ENCODE measurements at regions not wholly inside any gene's neighbourhood (a gene's known extent, or its start where the extent isn't known, plus 50 kb on each side); places are given as distances from the start of the nearest gene placed in this dataset.

DNA sequence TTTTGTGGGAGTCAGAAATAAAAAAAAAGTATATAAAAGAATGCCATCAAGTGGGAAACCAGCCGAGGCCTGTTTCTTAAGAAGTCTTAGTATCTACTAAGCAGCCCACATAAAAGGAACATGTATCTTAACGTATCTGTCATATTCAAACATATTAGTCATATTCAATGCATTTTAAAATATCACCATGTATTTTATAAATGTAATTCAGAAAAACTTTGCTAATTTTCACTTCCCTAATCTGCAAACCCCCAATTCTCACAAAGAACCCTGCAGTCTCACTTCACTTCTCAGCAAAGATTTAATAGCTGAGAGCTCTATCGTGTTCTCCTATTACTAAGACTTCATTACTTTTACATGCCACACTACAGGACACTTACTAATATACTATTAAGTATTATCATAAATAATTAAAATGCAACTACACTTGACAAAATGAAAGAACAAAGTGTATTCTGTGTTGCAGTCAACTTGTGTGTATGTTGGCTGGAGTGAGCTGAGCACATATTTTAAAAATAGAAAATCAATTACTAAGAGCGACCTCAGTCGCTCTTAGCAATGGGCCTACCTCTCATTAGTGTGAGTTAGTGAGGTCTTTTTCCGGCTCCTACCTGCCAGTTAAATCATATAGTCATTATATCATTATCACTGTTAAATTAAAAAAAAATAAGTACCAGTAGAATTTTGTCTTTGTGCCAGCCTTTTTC, 484.3 kb downstream of the LMO4 start:
- no peak for DNase-seq (ENCODE audit: low read depth)

DNA sequence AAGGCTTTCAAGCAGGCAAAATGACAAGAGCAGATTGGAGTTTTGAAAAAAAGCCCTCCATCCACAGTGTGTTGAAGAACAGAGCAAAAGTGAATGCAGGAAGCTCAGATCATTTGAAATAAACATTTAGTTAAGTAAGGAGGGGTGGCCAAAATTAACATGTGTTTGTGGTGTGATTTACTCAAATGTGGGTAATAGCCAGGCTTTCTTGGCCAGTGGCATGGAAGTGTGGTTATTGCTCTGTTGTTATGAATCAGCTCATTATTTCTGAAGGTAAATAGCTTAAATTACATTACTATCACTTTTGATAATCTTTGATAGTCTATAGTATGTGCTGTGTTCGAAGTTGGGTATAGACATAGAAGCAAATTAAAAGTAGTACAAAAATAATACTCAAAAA, 485.9 kb downstream of the LMO4 start:
- no peak for DNase-seq (ENCODE audit: low read depth)

- no peak for DNase-seq (ENCODE audit: low read depth)
These were observed 488.0 kb downstream of the LMO4 start for GRCh38 chr1:87816646-87817045.

DNA sequence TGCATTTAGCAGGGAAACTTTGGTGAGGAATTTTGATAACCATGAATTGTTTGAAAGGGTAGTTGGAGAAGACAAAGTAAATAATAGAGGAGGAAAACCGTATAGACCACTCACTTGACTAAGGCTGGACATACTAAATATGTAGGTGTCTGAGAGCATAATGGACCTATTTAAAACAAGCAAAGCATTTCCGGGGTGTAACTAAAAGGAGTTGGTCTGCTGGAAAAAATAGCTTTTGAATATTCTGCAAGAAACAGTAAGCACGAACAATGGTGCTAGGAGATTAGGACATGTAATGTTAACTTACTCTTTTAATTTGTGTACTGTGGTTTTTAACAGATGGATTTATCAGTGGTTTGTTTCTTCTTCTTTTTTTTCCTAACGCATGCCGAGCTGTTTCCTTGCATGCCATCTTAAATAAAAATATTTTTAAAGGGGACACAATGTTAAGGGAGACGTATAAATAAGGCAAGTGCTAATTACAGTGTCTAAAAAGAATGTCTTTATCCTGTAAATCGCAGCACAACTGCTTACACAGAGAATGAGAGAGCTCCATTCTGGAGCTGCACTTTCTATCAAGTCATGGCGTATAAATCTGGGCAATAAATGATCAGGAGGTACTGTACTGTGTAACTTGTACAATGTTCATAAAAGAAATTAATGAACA, 492.1 kb downstream of the LMO4 start:
- no peak for DNase-seq (ENCODE audit: low read depth)

GRCh38 chr1:87821335-87821697, 492.6 kb downstream of the LMO4 start:
- no peak for DNase-seq (ENCODE audit: low read depth)

DNA sequence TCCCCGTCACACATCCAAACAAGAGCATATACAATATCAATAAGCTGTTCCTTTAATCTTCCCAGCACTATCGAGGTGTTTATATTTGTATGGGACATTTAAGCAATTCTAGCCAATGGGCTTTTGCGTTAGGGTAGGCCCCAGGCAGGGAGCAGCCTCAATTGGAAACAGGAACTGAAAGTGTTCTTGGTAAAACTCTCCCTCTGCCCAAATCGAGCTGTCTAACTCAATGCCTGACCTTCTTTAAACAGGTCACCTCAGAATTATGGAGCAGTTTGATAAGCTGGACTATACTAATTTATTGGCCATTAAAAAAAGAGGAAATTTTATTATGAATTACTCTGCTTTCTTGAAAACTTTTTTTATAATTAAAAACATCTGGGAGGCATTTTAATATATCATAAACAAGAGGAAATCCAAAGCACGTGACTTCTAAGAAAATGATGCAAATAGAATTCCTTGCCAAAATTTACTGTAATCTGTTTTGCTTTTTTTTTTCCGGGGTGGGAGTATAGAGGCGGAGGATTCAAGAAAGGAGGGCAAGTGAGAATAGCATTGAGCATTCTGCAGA, 498.1 kb downstream of the LMO4 start:
- DNase-seq (ENCODE audit: low read depth): peak; percentile 42

GRCh38 chr1:87829360-87829759, 500.7 kb downstream of the LMO4 start:
- DNase-seq (ENCODE audit: low read depth): no peak

DNA sequence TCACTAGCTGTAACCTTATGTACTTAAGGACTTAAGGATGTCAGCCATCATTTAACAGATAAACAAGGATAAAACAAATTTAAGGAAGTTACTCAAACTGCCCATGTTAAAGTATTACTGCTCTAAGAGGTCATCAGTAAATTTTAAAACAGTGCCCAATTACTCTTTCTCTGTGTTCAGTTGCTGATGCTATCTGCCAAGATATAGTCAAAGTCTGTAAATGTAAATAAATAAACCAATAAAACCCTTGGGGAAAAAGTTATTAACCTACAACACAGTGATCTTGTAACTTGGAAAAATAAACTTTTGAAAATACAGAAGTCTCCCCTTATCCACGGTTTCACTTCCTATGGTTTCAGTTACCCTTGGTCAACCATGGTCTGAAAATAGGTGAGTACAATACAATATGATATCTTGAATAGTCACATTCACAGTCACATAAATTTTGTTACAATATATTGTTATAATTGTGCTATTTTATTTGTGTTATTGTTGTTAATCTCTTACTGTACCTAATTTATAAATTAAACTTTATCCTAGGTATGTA, 501.8 kb downstream of the LMO4 start:
- DNase-seq (ENCODE audit: low read depth): no peak

DNA sequence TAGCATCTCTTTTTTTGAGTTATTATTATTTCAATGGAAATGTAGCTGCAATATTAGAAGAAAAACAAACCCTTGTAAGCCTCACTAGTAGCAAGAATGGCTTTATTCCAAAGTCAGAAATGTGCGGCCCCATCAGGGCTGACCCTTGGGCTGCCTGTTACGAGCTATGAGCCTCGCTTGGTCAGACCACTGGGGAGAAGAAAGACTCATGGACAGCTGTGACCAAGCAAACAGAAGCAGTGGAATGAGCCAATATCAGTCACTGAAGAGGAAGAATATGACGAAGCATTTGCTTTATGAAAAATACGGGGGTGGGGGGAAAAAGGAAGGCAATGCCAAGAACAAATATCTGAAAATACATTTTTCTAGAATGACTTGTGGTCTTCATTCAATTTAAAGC, 504.5 kb downstream of the LMO4 start:
- DNase-seq (ENCODE audit: low read depth): no peak

DNA sequence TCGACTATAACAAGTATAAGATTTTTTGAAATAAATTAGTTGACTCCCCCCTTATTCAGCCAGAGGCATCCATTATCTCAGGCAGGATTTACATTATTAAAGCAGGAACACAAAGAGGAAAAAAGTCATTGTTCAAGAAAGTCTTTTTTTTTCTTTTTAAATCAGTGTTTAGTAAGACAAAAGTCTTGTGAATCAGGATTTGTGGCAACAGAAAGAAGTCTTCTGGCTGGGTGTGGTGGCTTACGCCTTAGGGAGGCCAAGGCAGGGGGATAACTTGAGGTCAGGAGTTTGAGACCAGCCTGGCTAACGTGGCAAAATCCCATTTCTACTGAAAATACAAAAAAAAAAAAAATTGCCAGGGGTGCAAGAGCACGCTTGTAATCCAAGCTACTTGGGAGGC, 505.5 kb downstream of the LMO4 start:
- DNase-seq (ENCODE audit: low read depth): no peak

- DNase-seq (ENCODE audit: low read depth): peak; percentile 8
These were observed 506.3 kb downstream of the LMO4 start for GRCh38 chr1:87834941-87835340.

DNA sequence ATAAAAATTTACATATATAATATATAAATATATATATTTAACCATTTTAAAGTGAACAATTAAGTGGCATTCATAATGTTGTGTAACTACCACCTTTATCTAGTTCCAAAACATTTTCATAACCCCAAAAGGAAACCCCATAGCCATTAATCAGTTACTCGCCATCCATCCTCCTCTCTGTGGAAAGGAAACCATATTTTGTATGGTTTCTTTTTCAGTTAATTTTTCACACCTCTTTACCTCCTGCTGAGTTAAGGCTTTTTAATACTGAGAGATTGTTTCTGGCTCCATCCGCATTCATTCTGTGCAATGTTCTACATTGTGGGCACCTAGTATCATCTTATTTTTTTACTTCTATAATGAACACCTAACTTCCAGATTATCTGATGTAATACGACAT, 512.1 kb downstream of the LMO4 start:
- DNase-seq (ENCODE audit: low read depth): no peak

GRCh38 chr1:87841332-87841731, 512.7 kb downstream of the LMO4 start:
- no peak for DNase-seq (ENCODE audit: low read depth)

DNA sequence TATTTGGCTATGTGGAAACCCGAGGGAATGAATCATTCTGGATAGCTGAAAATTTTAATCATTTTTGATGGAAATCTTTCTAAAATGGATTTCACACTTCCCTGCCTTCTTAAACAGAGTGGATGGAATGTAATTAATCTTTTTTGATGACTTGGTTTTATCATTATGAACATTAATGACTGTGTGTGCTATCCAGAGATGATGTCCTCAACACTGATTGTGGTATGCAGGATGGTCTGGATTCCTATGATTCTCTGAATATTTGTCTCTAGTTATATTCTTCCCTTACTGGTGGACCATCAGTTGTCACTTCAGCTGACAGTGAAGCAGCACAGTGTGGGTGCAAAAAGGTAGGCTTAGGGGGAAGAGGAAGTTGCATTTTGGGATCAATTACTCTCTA, 513.5 kb downstream of the LMO4 start:
- DNase-seq (ENCODE audit: low read depth): no peak

GRCh38 chr1:87844251-87844650, 515.6 kb downstream of the LMO4 start:
- no peak for DNase-seq (ENCODE audit: low read depth)

GRCh38 chr1:87851490-87851889, 522.8 kb downstream of the LMO4 start:
- no peak for DNase-seq (ENCODE audit: low read depth)

DNA sequence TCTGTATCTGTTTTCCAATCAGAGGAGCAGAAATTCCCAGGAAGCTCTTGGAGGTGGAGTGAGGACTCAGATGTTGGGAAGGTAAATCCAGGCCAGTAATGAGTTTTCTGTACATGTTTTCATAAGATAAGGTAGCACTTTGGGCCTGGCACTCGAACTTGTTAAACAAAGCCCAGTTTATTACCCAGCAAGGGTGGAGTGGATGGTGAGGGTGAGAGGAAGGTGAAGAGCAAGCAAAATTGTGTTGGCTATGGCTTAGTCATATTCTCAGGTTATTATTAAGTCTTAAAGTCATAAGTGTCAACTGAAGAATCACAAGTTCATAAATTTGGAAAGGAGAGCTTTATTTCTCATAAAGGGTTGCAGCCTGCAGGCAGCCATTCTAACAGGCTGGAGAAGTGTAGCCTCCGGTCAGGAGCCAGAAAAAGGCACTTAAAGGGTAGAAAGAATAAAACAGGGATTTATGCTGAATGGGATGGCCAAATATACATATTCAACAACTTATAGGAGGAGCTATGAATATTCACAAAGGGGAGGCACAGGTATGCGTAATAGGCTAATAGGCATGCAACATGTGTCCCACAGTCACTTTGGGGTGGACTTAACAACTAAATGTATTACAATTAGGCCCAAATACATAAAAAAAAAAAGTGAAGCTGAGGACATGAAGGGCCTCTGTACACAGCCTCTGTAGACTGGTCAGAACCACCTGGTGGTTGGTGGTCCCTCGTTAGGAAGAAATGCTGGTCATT, 523.9 kb downstream of the LMO4 start:
- no peak for DNase-seq (ENCODE audit: low read depth)

DNA sequence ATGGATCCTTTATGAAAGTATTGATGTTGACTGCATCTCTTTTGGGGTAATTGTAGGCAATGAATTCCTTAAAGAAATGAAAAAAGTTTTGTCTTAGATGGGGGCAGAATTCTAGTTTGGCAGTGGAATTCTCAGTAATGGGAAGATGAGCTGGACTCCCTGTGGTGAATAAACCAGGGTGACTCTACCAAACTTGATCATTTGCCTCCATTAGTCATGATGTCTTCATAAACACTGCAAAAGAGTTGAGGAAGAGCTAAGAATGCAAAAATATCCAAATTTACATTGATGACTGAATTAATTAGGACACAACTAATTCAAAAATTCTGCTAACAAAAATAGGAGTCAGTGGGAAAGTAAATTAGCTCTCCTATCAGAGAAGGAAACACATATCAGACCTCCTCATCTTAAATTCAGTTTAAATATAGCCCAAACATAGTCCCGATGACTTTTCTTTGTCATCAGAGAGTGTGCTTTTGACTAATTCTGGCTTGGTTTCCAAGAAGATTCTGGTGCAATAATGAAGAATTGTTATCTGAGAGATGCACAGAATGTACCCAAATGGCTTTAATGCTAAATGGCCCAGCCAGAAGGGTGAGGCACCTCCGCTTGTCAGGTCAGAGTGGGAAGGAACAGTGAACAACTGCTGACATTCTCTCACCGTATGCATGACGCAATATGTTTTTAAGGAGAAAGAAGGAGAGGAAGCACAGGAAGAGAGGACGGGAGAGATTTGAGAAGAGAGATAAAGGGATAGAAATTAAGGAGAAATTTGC, 525.1 kb downstream of the LMO4 start:
- DNase-seq (ENCODE audit: low read depth): no peak

- DNase-seq (ENCODE audit: low read depth): no peak
These were observed 534.6 kb downstream of the LMO4 start for GRCh38 chr1:87863317-87863716.

DNA sequence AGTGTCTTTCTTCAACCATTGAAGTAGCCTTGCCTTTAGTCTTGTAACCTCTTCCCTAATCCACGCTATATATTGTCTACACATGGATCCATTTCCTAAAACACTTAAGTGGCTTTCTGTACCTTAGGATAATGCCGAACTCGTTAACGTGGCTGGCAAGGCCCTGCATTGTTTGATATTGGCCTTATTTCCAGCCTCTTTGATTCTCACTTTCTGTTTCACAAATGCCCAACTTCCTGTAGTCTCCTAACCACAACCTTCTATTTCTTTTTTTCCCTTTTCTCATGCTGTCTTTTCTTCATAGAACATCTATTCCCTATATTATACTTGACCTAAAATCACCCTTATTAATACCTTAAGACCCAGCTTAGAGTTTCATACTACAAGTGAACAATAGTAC, 536.0 kb downstream of the LMO4 start:
- DNase-seq (ENCODE audit: low read depth): no peak

DNA sequence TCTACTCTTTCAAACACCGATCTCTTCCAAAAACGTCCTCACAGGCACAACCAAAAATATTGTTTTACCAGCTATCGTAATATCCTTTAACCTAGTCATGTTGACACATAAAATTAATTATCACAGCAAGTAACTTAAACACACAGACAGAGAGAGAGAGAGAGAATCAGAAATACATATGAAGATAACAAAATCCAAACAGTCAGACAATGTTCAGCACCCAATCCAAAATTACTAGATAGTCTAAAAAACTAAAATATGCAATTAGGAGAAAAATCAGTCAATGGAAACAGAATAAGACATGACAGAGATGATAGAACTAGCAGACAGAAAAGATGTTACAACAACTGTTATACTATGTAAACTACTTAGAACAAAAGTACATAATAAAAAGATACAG, 537.7 kb downstream of the LMO4 start:
- no peak for DNase-seq (ENCODE audit: low read depth)

DNA sequence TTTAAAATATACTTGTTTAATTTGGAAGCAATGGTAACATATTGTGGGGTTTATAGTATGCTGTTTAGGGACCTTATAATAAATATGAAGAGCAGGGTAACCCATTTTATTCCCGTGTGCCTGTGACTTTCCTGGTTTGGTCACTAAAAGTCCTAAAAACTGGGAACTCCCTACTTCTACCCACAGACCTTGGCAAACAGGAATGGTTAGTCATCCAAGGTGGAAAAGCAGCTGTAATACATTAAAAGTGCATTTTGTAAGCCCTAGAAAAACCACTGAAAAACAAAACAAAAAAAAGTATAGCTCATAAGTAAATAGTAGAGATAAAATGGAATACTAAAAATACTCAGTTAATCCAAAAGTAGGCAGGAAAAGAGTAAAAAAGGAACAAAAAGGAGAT, 538.9 kb downstream of the LMO4 start:
- DNase-seq (ENCODE audit: low read depth): peak; percentile 42
